ENCODE measurements at regions not wholly inside any gene's neighbourhood (a gene's known extent, or its start where the extent isn't known, plus 50 kb on each side); places are given as distances from the start of the nearest gene placed in this dataset.
"Not testable (repeated sequence)": the region's sequence is repeated elsewhere in the genome, so short reads cannot be mapped to it uniquely, and the experiment has no call there.

- Mint-ChIP-seq H3K36me3 (ENCODE audit: low read depth) (no peaks in the 10 kb centered on the region), H3K27ac (no peak overlapping the region), H3K27me3 (ENCODE audit: low read depth) (peaks cover 19% of the 10 kb centered on the region), H3K4me3 (no peak overlapping the region), H3K9me3 (ENCODE audit: insufficient read depth) (no peaks in the 10 kb centered on the region), H3K4me1 (ENCODE audit: low read depth) (no peaks in the 10 kb centered on the region)
- ATAC-seq (no peak), DNase-seq (no peak)
- POLR2A ChIA-PET, result no interaction called here
- CTCF ChIA-PET, result interaction anchor here (1.1 kb wide), 1 partner anchor 21 kb away, joined by 4 read pairs; no protein-coding TSS in a partner anchor
These were observed 77.8 kb upstream of the TBC1D5 start for GRCh38 chr3:17820275-17820674.

DNA sequence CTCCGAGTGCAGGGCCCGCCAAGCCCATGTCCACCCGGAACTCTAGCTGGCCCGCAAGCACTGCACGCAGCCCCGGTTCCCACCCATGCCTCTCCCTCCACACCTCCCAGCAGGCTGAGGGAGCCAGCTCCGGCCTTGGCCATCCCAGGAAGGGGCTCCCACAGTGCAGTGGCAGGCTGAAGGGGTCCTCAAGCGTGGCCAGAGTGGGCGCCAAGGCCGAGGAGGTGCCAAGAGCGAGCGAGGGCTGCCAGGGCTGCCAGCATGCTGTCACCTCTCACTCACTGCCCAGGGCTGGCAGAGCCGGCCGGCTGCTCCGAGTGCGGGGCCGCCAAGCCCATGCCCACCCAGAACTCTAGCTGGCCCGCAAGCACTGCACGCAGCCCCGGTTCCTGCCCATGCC, 75.5 kb upstream of the TBC1D5 start:
- H3K9me3 Mint-ChIP-seq (ENCODE audit: insufficient read depth); POLR2A ChIA-PET; ATAC-seq; H3K27me3 Mint-ChIP-seq (ENCODE audit: low read depth); H3K4me1 Mint-ChIP-seq (ENCODE audit: low read depth); H3K4me3 Mint-ChIP-seq; H3K27ac Mint-ChIP-seq; H3K36me3 Mint-ChIP-seq (ENCODE audit: low read depth); DNase-seq: not testable (repeated sequence)
- CTCF ChIA-PET, result interaction anchor here (1.3 kb wide), 1 partner anchor 23 kb away, joined by 5 read pairs; no protein-coding TSS in a partner anchor

- DNase-seq (no peak), ATAC-seq (no peak)
- Mint-ChIP-seq H3K27ac (no peak overlapping the region), H3K9me3 (ENCODE audit: insufficient read depth) (no peaks in the 10 kb centered on the region), H3K36me3 (ENCODE audit: low read depth) (no peaks in the 10 kb centered on the region), H3K27me3 (ENCODE audit: low read depth) (peaks cover 9% of the 10 kb centered on the region), H3K4me3 (no peak overlapping the region), H3K4me1 (ENCODE audit: low read depth) (peaks cover 1% of the 10 kb centered on the region)
- CTCF ChIA-PET, result interaction anchor here (1.3 kb wide), 1 partner anchor 23 kb away, joined by 5 read pairs; no protein-coding TSS in a partner anchor
- POLR2A ChIA-PET, result no interaction called here
These were observed 75.1 kb upstream of the TBC1D5 start for GRCh38 chr3:17817545-17817944.

- H3K4me1 Mint-ChIP-seq (ENCODE audit: low read depth); DNase-seq; H3K9me3 Mint-ChIP-seq (ENCODE audit: insufficient read depth); POLR2A ChIA-PET; H3K27ac Mint-ChIP-seq; ATAC-seq; H3K36me3 Mint-ChIP-seq (ENCODE audit: low read depth); H3K4me3 Mint-ChIP-seq: not testable (repeated sequence)
- peaks cover 11% of the 10 kb centered on the region for H3K27me3 Mint-ChIP-seq (ENCODE audit: low read depth)
- CTCF ChIA-PET, result interaction anchor here (1.3 kb wide), 1 partner anchor 24 kb away, joined by 5 read pairs; no protein-coding TSS in a partner anchor
These were observed 74.4 kb upstream of the TBC1D5 start for GRCh38 chr3:17816839-17817238.

GRCh38 chr3:17812328-17812727, 69.9 kb upstream of the TBC1D5 start:
- DNase-seq; ATAC-seq; H3K36me3 Mint-ChIP-seq (ENCODE audit: low read depth); H3K4me3 Mint-ChIP-seq; POLR2A ChIA-PET; H3K4me1 Mint-ChIP-seq (ENCODE audit: low read depth); H3K9me3 Mint-ChIP-seq (ENCODE audit: insufficient read depth); H3K27ac Mint-ChIP-seq: not testable (repeated sequence)
- CTCF ChIA-PET, result interaction anchor here (1.6 kb wide), 1 partner anchor 28 kb away, joined by 3 read pairs; no protein-coding TSS in a partner anchor
- peaks cover 17% of the 10 kb centered on the region for H3K27me3 Mint-ChIP-seq (ENCODE audit: low read depth)

DNA sequence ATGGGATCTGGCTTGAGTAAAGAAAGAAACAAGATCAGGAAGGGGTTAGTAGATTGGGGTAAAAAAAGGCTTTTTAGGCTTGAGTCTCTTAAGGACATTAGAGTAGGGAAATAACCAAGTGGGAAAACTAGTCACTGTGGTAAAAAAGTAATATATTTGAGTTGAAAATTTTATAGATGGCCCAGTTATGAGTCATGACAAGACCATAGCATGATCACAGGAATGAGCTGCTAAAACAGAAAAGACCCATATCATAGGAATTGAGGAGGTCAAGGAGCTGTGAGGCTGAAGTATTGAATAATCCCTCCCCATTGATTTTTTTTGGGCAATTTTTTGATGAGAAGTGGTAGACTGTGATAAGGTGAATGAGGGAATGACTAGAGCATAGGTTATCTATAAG, 69.2 kb upstream of the TBC1D5 start:
- peaks cover 3% of the 10 kb centered on the region for H3K36me3 Mint-ChIP-seq (ENCODE audit: low read depth)
- no peaks in the 10 kb centered on the region for H3K9me3 Mint-ChIP-seq (ENCODE audit: insufficient read depth)
- no peak overlapping the region for H3K4me3 Mint-ChIP-seq
- CTCF ChIA-PET, result interaction anchor here (1.6 kb wide), 1 partner anchor 29 kb away, joined by 3 read pairs; no protein-coding TSS in a partner anchor
- DNase-seq (no peak), ATAC-seq (no peak)
- H3K27ac Mint-ChIP-seq, result no peak overlapping the region
- peaks cover 17% of the 10 kb centered on the region for H3K27me3 Mint-ChIP-seq (ENCODE audit: low read depth)
- POLR2A ChIA-PET, result no interaction called here
- H3K4me1 Mint-ChIP-seq (ENCODE audit: low read depth), result peaks cover 11% of the 10 kb centered on the region

DNA sequence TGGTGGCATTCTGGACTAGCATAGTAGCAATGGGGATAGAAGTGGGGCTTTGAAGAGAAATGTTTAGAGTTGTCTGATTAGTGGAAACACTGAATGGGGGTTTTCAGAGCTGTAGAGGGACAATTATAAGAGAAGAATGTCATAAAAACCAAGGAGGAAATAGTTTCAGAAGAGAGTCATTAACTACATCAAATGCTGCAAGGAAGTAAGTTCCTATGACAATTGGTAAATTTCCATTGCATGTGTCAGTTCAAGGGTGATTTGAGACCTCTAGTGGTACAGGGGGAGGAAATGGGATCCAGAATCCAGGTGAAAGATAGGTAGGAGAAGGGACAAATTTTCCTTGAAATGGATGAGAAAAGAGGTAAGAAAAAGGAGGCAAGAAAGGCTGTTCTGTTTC, 68.3 kb upstream of the TBC1D5 start:
- ATAC-seq, result no peak
- H3K9me3 Mint-ChIP-seq (ENCODE audit: insufficient read depth), result no peaks in the 10 kb centered on the region

GRCh38 chr3:17808994-17809393, 66.6 kb upstream of the TBC1D5 start:
- ATAC-seq (no peak), DNase-seq (no peak)
- ChIA-PET POLR2A (no interaction called here), CTCF (interaction anchor here (1.6 kb wide), 1 partner anchor 8 kb away, joined by 5 read pairs; no protein-coding TSS in a partner anchor)
- H3K27me3 Mint-ChIP-seq (ENCODE audit: low read depth), result peaks cover 17% of the 10 kb centered on the region
- H3K4me3 Mint-ChIP-seq, result no peak overlapping the region
- H3K9me3 Mint-ChIP-seq (ENCODE audit: insufficient read depth), result no peaks in the 10 kb centered on the region
- peaks cover 10% of the 10 kb centered on the region for H3K36me3 Mint-ChIP-seq (ENCODE audit: low read depth)
- no peak overlapping the region for H3K27ac Mint-ChIP-seq
- H3K4me1 Mint-ChIP-seq (ENCODE audit: low read depth), result peaks cover 23% of the 10 kb centered on the region

More for the DNA sequence above, 68.3 kb upstream of the TBC1D5 start:
- no peak overlapping the region for H3K4me3 Mint-ChIP-seq
- ChIA-PET POLR2A (no interaction called here), CTCF (interaction anchor here (1.2 kb wide), 1 partner anchor 38 kb away, joined by 3 read pairs; no protein-coding TSS in a partner anchor)
- DNase-seq, result no peak
- peaks cover 7% of the 10 kb centered on the region for H3K36me3 Mint-ChIP-seq (ENCODE audit: low read depth)
- H3K4me1 Mint-ChIP-seq (ENCODE audit: low read depth), result peaks cover 20% of the 10 kb centered on the region
- no peak overlapping the region for H3K27ac Mint-ChIP-seq
- peaks cover 17% of the 10 kb centered on the region for H3K27me3 Mint-ChIP-seq (ENCODE audit: low read depth)

DNA sequence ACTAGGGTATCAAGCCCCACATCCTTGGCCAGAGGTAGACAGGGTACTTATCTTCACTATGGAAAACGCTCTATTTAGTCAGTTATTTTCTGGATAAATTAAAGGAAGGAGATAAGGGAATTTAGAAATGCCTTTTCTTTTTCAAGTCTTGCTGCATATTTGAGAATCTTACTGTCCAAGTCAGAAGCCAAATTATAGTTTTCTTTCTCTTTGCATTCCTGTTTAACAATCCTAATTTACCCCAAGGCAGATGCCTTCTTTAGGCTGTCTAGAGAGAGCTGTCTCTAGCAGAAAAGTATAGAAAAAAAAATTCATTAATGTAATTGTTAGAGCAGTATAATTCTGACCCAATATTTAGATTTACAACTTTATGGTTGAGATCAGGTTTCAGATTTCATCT, 64.4 kb upstream of the TBC1D5 start:
- ChIA-PET CTCF (no interaction called here), POLR2A (no interaction called here)
- Mint-ChIP-seq H3K27ac (no peak overlapping the region), H3K9me3 (ENCODE audit: insufficient read depth) (no peaks in the 10 kb centered on the region), H3K4me1 (ENCODE audit: low read depth) (peaks cover 22% of the 10 kb centered on the region), H3K27me3 (ENCODE audit: low read depth) (peaks cover 14% of the 10 kb centered on the region), H3K36me3 (ENCODE audit: low read depth) (peaks cover 10% of the 10 kb centered on the region), H3K4me3 (no peak overlapping the region)
- no peak for DNase-seq
- ATAC-seq, result no peak

DNA sequence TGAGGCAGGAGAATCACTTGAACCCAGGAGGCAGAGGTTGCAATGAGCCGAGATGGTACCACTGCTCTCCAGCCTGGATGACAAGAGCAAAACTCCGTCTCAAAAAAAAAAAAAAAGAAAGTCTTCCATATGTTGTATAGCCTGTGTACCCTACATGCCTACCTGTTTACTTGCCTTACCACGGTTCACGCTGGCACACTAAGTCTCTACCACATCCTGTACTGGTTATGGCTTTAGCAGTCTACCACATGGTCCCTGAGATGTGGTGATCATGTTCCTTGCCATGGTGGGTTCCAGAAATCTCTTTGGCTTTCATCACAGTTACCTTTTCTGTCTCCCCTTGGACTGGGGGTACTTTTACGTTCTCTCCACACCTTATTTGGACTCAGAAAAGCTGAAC, 63.8 kb upstream of the TBC1D5 start:
- POLR2A ChIA-PET, result no interaction called here
- CTCF ChIA-PET, result no interaction called here
- DNase-seq (peak; percentile 48), ATAC-seq (peak; percentile 82)
- no peaks in the 10 kb centered on the region for H3K9me3 Mint-ChIP-seq (ENCODE audit: insufficient read depth)
- H3K36me3 Mint-ChIP-seq (ENCODE audit: low read depth), result peaks cover 10% of the 10 kb centered on the region
- H3K4me1 Mint-ChIP-seq (ENCODE audit: low read depth), result peaks cover 22% of the 10 kb centered on the region
- H3K27me3 Mint-ChIP-seq (ENCODE audit: low read depth), result peaks cover 9% of the 10 kb centered on the region
- H3K27ac Mint-ChIP-seq, result no peak overlapping the region
- H3K4me3 Mint-ChIP-seq, result no peak overlapping the region

- Mint-ChIP-seq H3K36me3 (ENCODE audit: low read depth) (peaks cover 10% of the 10 kb centered on the region), H3K4me3 (no peak overlapping the region), H3K27ac (no peak overlapping the region), H3K27me3 (ENCODE audit: low read depth) (peaks cover 5% of the 10 kb centered on the region), H3K9me3 (ENCODE audit: insufficient read depth) (no peaks in the 10 kb centered on the region), H3K4me1 (ENCODE audit: low read depth) (peaks cover 21% of the 10 kb centered on the region)
- ChIA-PET CTCF (interaction anchor here (1.0 kb wide), 1 partner anchor 35 kb away, joined by 3 read pairs; no protein-coding TSS in a partner anchor), POLR2A (no interaction called here)
- ATAC-seq (no peak), DNase-seq (no peak)
These were observed 63.1 kb upstream of the TBC1D5 start for GRCh38 chr3:17805461-17805940.

GRCh38 chr3:17802950-17803349, 60.5 kb upstream of the TBC1D5 start:
- H3K4me1 Mint-ChIP-seq (ENCODE audit: low read depth), result peaks cover 20% of the 10 kb centered on the region
- ChIA-PET POLR2A (no interaction called here), CTCF (interaction anchor here (1.2 kb wide), 1 partner anchor 12 kb away, joined by 3 read pairs; no protein-coding TSS in a partner anchor)
- no peaks in the 10 kb centered on the region for H3K27me3 Mint-ChIP-seq (ENCODE audit: low read depth)
- no peaks in the 10 kb centered on the region for H3K9me3 Mint-ChIP-seq (ENCODE audit: insufficient read depth)
- no peak overlapping the region for H3K4me3 Mint-ChIP-seq
- no peak overlapping the region for H3K27ac Mint-ChIP-seq
- ATAC-seq (no peak), DNase-seq (no peak)
- H3K36me3 Mint-ChIP-seq (ENCODE audit: low read depth), result peaks cover 10% of the 10 kb centered on the region

DNA sequence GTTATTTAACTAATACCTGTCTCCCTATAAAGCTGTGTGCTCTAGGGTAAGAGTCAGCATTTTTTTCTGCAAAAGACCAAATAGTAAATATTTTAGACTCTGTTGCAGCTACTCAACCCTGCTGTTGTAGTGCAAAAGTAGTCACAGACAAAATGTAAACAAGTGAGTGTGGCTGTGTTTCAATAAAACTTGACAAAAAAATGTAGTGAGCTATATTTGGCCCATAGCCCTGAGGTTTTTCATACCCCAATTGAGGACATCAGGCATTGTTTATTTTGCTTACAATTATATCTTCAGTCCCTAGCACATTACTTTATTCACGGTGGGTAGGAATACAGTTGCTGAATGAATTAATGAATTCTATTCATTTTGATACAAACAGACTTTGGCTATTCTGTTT, 58.7 kb upstream of the TBC1D5 start:
- no peak overlapping the region for H3K27ac Mint-ChIP-seq
- ChIA-PET CTCF (interaction anchor here (1.5 to 1.8 kb wide), 2 partner anchors 8 to 40 kb away, joined by 5 to 7 read pairs; no protein-coding TSS in a partner anchor), POLR2A (no interaction called here)
- H3K4me1 Mint-ChIP-seq (ENCODE audit: low read depth), result peaks cover 12% of the 10 kb centered on the region
- no peaks in the 10 kb centered on the region for H3K9me3 Mint-ChIP-seq (ENCODE audit: insufficient read depth)
- peaks cover 3% of the 10 kb centered on the region for H3K36me3 Mint-ChIP-seq (ENCODE audit: low read depth)
- ATAC-seq (no peak), DNase-seq (no peak)
- no peak overlapping the region for H3K4me3 Mint-ChIP-seq
- H3K27me3 Mint-ChIP-seq (ENCODE audit: low read depth), result no peaks in the 10 kb centered on the region
